Hepatocyte (in vitro differentiated cells): ENCODE measurements at regions not wholly inside any gene's neighbourhood (a gene's known extent, or its start where the extent isn't known, plus 50 kb on each side); places are given as distances from the start of the nearest gene placed in this dataset.

Experiments used
- EZH2 ChIP-seq: fragments of 200-600 bp; sonication (generic); IDR thresholded peaks from 2 replicates; pipeline ENCODE4 v1.6.1; 2016; ENCODE audit warnings: antibody characterized with exemption, mild to moderate bottlenecking, borderline replicate concordance
- EZH2phosphoT487 ChIP-seq: fragments of 200-600 bp; sonication (generic); IDR thresholded peaks from one replicate; pipeline ENCODE4 v1.6.1; 2018; ENCODE audit warnings: antibody characterized with exemption, mild to moderate bottlenecking, low read depth, moderate library complexity; ENCODE audit not compliant: unreplicated experiment, severe bottlenecking
- TF ChIP-seq, protein P1 (sequence below): fragments of 200-600 bp; sonication (generic); IDR thresholded peaks from 2 replicates; pipeline ENCODE4 v1.5.1; 2016; ENCODE audit warnings: antibody characterized with exemption, mild to moderate bottlenecking; ENCODE audit not compliant: poor library complexity

DNA sequence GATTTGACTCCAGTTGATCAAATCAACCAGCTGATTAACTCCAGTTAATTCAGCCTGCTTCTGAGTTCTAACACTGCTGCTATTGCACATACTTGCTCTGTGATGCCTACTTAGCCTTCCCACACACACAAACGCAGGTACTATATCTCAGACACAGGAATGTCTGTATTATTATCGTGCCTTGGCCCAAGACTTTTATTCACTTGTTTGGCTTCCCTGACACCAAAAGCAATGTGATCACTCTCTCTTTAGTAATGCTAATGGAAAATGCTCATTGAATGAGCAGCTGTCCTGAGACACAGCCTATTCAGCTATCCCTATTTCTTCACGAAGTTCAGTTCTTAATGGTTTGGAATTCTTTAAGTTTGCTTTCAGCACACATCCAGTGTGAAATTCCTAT lies 356.4 kb upstream of the CXorf51A start:
- TF ChIP-seq, protein P1, sequence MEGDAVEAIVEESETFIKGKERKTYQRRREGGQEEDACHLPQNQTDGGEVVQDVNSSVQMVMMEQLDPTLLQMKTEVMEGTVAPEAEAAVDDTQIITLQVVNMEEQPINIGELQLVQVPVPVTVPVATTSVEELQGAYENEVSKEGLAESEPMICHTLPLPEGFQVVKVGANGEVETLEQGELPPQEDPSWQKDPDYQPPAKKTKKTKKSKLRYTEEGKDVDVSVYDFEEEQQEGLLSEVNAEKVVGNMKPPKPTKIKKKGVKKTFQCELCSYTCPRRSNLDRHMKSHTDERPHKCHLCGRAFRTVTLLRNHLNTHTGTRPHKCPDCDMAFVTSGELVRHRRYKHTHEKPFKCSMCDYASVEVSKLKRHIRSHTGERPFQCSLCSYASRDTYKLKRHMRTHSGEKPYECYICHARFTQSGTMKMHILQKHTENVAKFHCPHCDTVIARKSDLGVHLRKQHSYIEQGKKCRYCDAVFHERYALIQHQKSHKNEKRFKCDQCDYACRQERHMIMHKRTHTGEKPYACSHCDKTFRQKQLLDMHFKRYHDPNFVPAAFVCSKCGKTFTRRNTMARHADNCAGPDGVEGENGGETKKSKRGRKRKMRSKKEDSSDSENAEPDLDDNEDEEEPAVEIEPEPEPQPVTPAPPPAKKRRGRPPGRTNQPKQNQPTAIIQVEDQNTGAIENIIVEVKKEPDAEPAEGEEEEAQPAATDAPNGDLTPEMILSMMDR: no peak
- TF ChIP-seq EZH2phosphoT487 (no peak), EZH2 (no peak)
